Cardiac fibroblast (primary cell): ENCODE measurements at regions not wholly inside any gene's neighbourhood (a gene's known extent, or its start where the extent isn't known, plus 50 kb on each side); places are given as distances from the start of the nearest gene placed in this dataset.

Experiments used
- DNase-seq, 2 donors: peaks; one replicate each; pipeline versions ENCODE4 v3.0.0 to v3.0.0-alpha.2; 2010; ENCODE audit warnings: low read depth in 2 of 2
- H3K4me3 ChIP-seq, 2 donors: replicated peaks in 1 of 2; 1 replicate in 1 of 2; 2 replicates in 1 of 2; pipeline ENCODE4 v1.5.1; 2011; ENCODE audit warnings: low read depth in 2 of 2, low read length in 2 of 2, mild to moderate bottlenecking in 2 of 2, moderate library complexity in 1 of 2
- CTCF ChIP-seq: IDR thresholded peaks from one replicate; pipeline ENCODE4 v1.5.1; 2011; ENCODE audit warnings: low read depth, mild to moderate bottlenecking, low read length, inconsistent platforms

GRCh38 chr14:84789012-84789411 is 740.9 kb upstream of the FLRT2 start:
- DNase-seq, result no peak
- no peak for TF ChIP-seq CTCF
- no peak overlapping the region for H3K4me3 ChIP-seq

DNA sequence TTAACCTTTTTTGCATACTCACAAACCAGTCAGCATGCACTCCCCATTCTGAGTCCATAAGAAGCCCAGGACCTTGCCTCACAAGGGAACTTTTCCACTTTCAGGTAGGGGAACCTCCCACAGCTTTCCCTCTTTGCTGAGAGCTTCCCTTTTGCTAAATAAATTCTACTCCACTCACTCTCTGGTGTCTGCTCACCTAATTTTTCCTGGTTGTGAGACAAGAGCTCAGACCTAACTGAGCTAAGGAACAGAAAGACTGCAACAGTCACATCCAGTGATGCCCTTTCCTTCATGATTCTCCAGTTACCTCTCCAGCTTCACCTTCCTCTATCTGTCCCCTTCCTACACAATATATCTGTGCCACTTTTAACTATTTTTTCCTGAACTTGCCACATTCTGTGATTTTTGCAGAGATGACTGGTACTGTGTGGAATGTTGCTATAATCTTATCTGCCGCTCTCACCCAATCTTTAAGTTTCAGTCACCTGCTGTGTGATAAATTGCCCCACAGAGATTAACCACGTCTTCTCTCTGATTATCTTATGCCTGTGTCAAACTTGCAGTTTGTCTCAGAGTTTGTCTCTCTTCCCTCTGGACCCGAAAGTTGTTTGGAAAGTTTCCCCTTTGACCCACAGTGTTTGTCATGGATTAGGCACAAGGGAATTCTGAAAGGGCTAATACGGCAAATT is 737.1 kb upstream of the FLRT2 start:
- no peak for TF ChIP-seq CTCF

GRCh38 chr14:84797326-84797725 is 732.6 kb upstream of the FLRT2 start:
- DNase-seq, result no peak
- no peak for TF ChIP-seq CTCF
- no peak overlapping the region for H3K4me3 ChIP-seq

More for the DNA sequence above, 737.1 kb upstream of the FLRT2 start:
- H3K4me3 ChIP-seq, result no peak overlapping the region
- no peak for DNase-seq

DNA sequence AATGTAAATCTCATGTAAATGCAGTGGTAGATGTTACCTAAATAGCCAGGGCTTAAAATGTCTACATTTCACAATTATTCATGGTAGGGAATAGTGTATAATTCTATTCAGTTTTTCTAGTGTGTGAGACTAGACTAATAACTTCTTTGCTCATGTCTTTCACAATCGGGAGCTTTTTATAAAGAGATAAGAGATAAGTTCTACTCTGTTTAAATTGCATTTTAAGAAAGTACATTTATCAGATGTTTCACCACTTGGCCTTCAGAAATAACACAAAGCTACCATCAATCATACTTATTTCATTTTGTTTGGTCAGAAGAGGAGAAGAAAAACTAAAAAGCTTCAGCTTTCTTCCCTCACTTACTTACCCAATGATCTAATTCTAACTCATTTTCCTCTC is 725.5 kb upstream of the FLRT2 start:
- no peak for DNase-seq
- no peak overlapping the region for H3K4me3 ChIP-seq
- TF ChIP-seq CTCF, result no peak

DNA sequence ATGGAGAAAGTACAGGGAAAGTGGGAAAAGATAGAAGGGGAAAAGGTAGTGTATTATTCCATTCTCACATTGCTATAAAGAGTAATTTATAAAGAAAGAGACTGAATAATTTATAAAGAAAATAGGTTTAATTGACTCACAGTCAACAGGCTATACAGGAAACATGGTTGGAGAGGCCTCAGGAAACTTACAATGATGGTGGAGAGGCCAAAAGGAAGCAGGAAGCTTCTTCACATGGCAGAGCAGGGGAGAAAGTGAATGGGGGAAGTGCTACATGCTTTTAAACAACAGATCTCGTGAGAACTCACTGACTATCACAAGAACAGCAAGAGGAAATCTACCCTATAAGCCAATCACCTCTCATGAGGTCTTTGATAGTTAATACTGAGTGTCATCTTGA is 725.0 kb upstream of the FLRT2 start:
- no peak overlapping the region for H3K4me3 ChIP-seq
- DNase-seq, result no peak
- no peak for TF ChIP-seq CTCF

GRCh38 chr14:84806181-84806580 is 723.8 kb upstream of the FLRT2 start:
- DNase-seq, result no peak
- no peak overlapping the region for H3K4me3 ChIP-seq
- TF ChIP-seq CTCF, result no peak

GRCh38 chr14:84806622-84807021 is 723.3 kb upstream of the FLRT2 start:
- peak; percentile 10 to 36 for DNase-seq
- H3K4me3 ChIP-seq, result no peak overlapping the region
- TF ChIP-seq CTCF, result no peak
